AG10803 (cell line): ENCODE measurements at regions not wholly inside any gene's neighbourhood (a gene's known extent, or its start where the extent isn't known, plus 50 kb on each side); places are given as distances from the start of the nearest gene placed in this dataset.

ENCODE experiments used
- DNase-seq: peaks from one replicate; pipeline ENCODE4 v3.0.0; 2010; ENCODE audit warnings: low read depth
- H3K4me3 ChIP-seq: 2 replicates; pipeline ENCODE4 v1.5.1; 2011; ENCODE audit warnings: mild to moderate bottlenecking, low read length, control low read depth
- TF ChIP-seq, protein P1 (sequence below): conservative IDR thresholded peaks from 2 replicates; pipeline ENCODE4 v1.5.1; 2011; ENCODE audit warnings: mild to moderate bottlenecking, low read length, control low read depth, inconsistent platforms

DNA sequence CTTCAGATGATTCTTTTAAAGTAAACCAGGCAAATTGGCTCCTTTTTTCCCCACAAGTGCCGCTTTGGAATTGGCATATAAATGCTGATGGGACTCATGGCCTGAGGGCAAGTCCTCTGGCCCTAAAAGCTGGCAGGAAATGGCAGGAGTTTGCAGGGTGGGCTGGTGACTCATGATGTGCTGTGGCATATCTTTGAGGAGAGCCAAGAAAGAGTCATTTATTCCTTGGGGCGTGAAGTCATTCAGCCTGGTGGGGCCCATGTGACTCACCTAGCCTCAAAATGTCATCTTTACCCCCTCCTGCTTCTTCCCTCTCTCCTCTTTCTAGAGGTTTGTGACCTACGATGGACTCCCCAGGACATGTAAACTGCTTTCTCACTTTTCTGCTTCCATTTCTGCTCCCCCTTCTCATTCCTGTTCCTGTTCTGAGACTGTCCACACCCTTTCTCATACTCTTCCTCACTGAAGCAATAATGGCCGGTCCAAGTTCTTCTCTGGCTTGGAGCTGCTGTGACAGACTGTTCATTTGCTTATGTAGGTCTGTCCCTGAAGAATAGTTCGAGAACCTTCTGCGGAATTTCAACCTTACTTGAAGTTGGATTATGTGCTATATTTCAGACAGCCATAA, 326.1 kb downstream of the SATB1 start:
- peak; percentile 83 for DNase-seq
- H3K4me3 ChIP-seq: no peak overlapping the region
- TF ChIP-seq, protein P1, sequence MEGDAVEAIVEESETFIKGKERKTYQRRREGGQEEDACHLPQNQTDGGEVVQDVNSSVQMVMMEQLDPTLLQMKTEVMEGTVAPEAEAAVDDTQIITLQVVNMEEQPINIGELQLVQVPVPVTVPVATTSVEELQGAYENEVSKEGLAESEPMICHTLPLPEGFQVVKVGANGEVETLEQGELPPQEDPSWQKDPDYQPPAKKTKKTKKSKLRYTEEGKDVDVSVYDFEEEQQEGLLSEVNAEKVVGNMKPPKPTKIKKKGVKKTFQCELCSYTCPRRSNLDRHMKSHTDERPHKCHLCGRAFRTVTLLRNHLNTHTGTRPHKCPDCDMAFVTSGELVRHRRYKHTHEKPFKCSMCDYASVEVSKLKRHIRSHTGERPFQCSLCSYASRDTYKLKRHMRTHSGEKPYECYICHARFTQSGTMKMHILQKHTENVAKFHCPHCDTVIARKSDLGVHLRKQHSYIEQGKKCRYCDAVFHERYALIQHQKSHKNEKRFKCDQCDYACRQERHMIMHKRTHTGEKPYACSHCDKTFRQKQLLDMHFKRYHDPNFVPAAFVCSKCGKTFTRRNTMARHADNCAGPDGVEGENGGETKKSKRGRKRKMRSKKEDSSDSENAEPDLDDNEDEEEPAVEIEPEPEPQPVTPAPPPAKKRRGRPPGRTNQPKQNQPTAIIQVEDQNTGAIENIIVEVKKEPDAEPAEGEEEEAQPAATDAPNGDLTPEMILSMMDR: no peak

DNA sequence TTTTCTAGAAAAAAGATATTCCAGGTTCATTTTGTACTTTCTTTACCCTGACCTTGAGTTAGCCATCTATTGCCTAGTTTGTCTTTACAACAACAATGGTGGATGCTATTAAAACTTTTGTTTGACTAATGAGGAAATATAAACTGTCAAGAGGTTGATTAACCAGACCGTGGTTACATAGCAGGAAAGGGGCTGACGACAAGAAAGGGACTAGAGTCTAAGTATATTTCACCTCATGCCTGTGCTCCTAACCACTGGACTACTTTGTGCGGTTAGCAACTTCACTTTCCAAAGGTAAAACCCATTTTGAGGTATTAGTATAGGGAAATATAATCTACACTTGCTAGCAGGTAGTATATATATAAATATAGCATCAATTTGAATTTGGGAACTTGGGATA, 327.1 kb downstream of the SATB1 start:
- no peak for DNase-seq

DNA sequence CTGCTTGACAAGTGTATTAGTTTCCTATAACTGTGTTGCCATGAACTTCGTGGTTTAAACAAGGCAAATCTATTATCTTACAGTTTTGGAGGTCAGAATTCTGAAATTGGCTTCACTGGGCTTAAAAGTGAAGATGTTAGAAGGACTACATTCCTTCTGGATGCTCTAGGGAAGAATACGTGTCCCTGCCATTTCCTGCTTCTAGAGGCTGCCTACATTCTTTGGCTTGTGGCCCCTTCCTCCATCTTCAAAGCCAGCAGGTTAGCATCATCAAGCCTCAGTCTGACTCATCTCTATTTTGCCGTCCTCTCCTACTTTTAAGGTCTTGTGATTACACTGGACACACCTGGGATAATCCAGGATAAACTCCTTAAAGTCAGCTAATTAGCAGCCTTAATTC, 327.7 kb downstream of the SATB1 start:
- DNase-seq: no peak
- TF ChIP-seq, protein P1: no peak
- no peak overlapping the region for H3K4me3 ChIP-seq

More for the DNA sequence above, 327.1 kb downstream of the SATB1 start:
- no peak overlapping the region for H3K4me3 ChIP-seq
- TF ChIP-seq, protein P1: no peak

DNA sequence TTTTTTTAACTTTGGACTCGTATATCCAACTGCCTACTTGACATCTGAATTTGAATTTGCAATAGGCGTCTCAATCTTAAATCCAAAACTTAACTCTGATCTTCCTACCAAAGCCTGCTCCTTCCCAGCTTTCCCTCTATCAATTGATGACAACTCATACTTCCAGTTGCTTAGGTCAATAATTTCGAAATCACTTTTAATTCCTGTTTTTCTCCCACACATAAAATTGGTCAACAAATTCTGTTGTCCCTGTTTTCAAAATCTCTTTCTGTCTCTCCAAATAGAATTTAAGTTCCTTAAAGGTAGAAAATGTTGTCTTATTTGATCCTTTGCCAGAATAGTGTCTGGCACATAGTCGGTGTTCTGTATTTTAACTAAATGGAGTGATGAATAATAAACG, 332.4 kb downstream of the SATB1 start:
- TF ChIP-seq, protein P1: no peak
- H3K4me3 ChIP-seq: no peak overlapping the region
- no peak for DNase-seq

DNA sequence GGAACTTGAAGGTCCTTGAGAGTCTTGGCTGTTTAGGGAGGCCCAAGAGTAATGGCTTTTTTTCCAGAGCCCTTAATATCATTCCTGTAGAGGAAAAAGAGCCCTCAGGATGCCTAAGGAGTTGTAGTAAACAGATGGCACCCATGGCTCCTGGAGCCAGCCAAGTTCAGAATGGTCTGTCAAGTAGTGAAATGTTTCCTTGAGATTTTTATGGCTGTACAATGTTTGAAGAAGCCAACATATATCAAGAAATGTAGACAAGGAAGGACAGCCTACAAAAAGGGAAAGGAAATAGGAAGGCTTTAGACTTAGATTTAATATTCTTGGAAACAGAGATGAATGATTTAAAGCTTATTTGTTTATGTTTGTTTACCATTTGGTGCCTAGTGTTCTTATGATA, 334.8 kb downstream of the SATB1 start:
- no peak for DNase-seq

DNA sequence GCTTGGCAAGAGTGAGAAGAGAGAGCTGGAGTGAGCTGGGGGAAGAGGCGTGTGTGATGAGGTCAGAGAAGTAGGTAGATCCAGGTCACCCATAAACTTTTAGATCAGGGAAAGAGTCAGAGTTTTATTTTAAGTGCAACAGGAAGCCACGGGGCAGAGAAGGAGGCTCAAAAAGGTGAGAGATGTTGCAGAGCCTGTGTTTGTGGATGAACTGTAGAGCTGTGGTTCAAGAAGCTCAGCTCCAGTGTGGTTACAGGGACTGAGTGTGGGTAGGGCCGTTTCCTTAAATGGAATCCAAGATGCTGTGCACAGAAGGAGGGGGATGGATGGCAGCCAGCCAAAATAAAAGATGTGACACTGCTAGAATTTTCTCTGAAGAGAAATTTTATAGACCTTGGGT, 337.2 kb downstream of the SATB1 start:
- TF ChIP-seq, protein P1: no peak
- H3K4me3 ChIP-seq: no peak overlapping the region
- DNase-seq: no peak

More for the DNA sequence above, 334.8 kb downstream of the SATB1 start:
- H3K4me3 ChIP-seq: no peak overlapping the region
- TF ChIP-seq, protein P1: no peak

DNA sequence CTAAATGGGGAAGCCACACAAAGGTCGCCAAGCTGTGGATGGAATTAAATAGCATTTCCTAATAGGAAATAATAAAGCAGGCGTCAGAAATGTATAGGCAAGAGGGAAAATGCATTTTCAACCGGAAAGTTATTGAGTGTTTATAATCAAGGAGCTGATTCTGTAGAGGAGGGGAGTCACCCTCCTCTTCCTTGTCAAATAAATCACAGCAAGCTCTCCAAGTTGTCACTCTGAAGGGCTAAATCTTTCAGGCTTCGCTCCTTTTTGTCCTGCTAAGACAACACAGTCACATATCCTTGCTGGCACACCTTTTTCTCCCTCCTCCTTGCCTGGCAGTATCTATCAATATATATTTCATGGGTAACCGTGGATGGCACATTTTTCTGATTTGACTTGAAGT, 338.4 kb downstream of the SATB1 start:
- no peak for DNase-seq
- TF ChIP-seq, protein P1: no peak
- no peak overlapping the region for H3K4me3 ChIP-seq
